Fibroblast of lung (primary cell): ENCODE measurements at regions not wholly inside any gene's neighbourhood (a gene's known extent, or its start where the extent isn't known, plus 50 kb on each side); places are given as distances from the start of the nearest gene placed in this dataset.

Source experiments
- CTCF ChIP-seq, 2 donors: IDR thresholded peaks in 1 of 2; conservative IDR thresholded peaks in 1 of 2; 1 replicate in 1 of 2; 2 replicates in 1 of 2; pipeline ENCODE4 v1.5.1; 2011 to 2012; ENCODE audit warnings: low read length in 2 of 2, control low read depth in 1 of 2, inconsistent platforms in 1 of 2, low read depth in 1 of 2, mild to moderate bottlenecking in 1 of 2
- EZH2 ChIP-seq: IDR thresholded peaks from 2 replicates; pipeline ENCODE4 v1.5.1; 2012; ENCODE audit warnings: low read length, control low read depth, mild to moderate bottlenecking; ENCODE audit errors: missing control alignments

GRCh38 chr6:49097116-49097515, 365.9 kb downstream of the MMUT start:
- no peak for TF ChIP-seq CTCF (conservative IDR thresholded peaks at IDR 0.05 in 1 of 2, IDR thresholded peaks at IDR 0.05 in 1 of 2; ENCODE audit: low read depth in 1 of 2, low read length in 2 of 2)
- TF ChIP-seq EZH2: no peak
